SU-DHL-6 (cell line): ENCODE measurements at regions not wholly inside any gene's neighbourhood (a gene's known extent, or its start where the extent isn't known, plus 50 kb on each side); places are given as distances from the start of the nearest gene placed in this dataset.

Source experiments
- CTCF ChIP-seq: fragments of 200-600 bp; sonication (generic); IDR thresholded peaks from one replicate; pipeline ENCODE4 v1.5.1; 2017; ENCODE audit warnings: antibody characterized with exemption, mild to moderate bottlenecking, low read length, moderate library complexity; ENCODE audit not compliant: insufficient read depth, poor library complexity, severe bottlenecking
- EZH2phosphoT487 ChIP-seq: fragments of 200-600 bp; sonication (generic), shearing (Covaris generic); conservative IDR thresholded peaks from 2 replicates; pipeline ENCODE4 v1.6.1; 2018; ENCODE audit warnings: mild to moderate bottlenecking, antibody characterized with exemption, low read length, moderate library complexity, mixed read lengths

GRCh38 chr12:17283563-17283962, 677.6 kb upstream of the LMO3 start:
- TF ChIP-seq CTCF (no peak), EZH2phosphoT487 (no peak)
